ENCODE measurements at regions not wholly inside any gene's neighbourhood (a gene's known extent, or its start where the extent isn't known, plus 50 kb on each side); places are given as distances from the start of the nearest gene placed in this dataset.

GRCh38 chr3:162334537-162334936 is 837.9 kb downstream of the OTOL1 start:
- H3K9ac ChIP-seq (ENCODE audit: insufficient read depth, low read length, poor library complexity, severe bottlenecking): no peak overlapping the region
- H3K4me2 ChIP-seq (replicated peaks; ENCODE audit: extremely low read depth, low read length, poor library complexity, severe bottlenecking): no peak overlapping the region
- Mint-ChIP-seq H3K9me3 (peaks cover 3 to 18% (median 8%) of the 10 kb centered on the region in 7 donors), H3K4me3 (no peak overlapping the region), H3K4me1 (no peaks in the 10 kb centered on the region), H3K36me3 (no peaks in the 10 kb centered on the region), H3K27me3 (ENCODE audit: low read depth in 3 of 3) (no peaks in the 10 kb centered on the region), H3K27ac (no peak overlapping the region)
- H3K4me1 ChIP-seq (ENCODE audit: control insufficient read depth in 1 of 2, insufficient read depth in 2 of 2, low read length in 2 of 2): no peaks in the 10 kb centered on the region
- no peaks in the 10 kb centered on the region for H4K20me1 ChIP-seq (ENCODE audit: insufficient read depth, low read length)
- no peak for TF ChIP-seq CTCF (IDR thresholded peaks at IDR 0.05)
- H3K36me3 ChIP-seq (replicated peaks in 1 of 2; ENCODE audit: control insufficient read depth in 1 of 2, insufficient read depth in 2 of 2, low read length in 2 of 2): no peaks in the 10 kb centered on the region
- DNase-seq: no peak
- peaks cover 6 to 10% of the 10 kb centered on the region in 2 donors for H3K9me3 ChIP-seq (replicated peaks in 1 of 2; ENCODE audit: control insufficient read depth in 1 of 2, insufficient read depth in 1 of 2, low read length in 2 of 2)
- intact Hi-C loops (cut with micrococcal nuclease): no loop called here
- H3K4me3 ChIP-seq (replicated peaks in 1 of 3; ENCODE audit: low read depth in 2 of 3, low read length in 3 of 3): no peak overlapping the region
- no peak overlapping the region for H2AFZ ChIP-seq (ENCODE audit: insufficient read depth, low read depth, low read length, poor library complexity, severe bottlenecking)
- H3K79me2 ChIP-seq (ENCODE audit: insufficient read depth, low read length): no peaks in the 10 kb centered on the region
- H3K27me3 ChIP-seq (ENCODE audit: control insufficient read depth in 2 of 2, insufficient read depth in 2 of 2, low read length in 2 of 2): no peaks in the 10 kb centered on the region
- no peak overlapping the region for H3K27ac ChIP-seq (ENCODE audit: low read depth in 1 of 2, low read length in 2 of 2)
- 100% methylated on average over 2 of the region's 3 CpGs for WGBS (ENCODE audit: insufficient coverage)

- WGBS (ENCODE audit: insufficient coverage): no CpG with 5 or more reads among the region's 1 CpG
- Histone ChIP-seq H3K27me3 (ENCODE audit: control insufficient read depth in 2 of 2, insufficient read depth in 2 of 2, low read length in 2 of 2) (no peaks in the 10 kb centered on the region), H3K4me1 (ENCODE audit: control insufficient read depth in 1 of 2, insufficient read depth in 2 of 2, low read length in 2 of 2) (no peaks in the 10 kb centered on the region), H4K20me1 (ENCODE audit: insufficient read depth, low read length) (no peaks in the 10 kb centered on the region), H2AFZ (ENCODE audit: insufficient read depth, low read depth, low read length, poor library complexity, severe bottlenecking) (no peak overlapping the region), H3K9me3 (replicated peaks in 1 of 2; ENCODE audit: control insufficient read depth in 1 of 2, insufficient read depth in 1 of 2, low read length in 2 of 2) (peaks cover 6 to 10% of the 10 kb centered on the region in 2 donors), H3K36me3 (replicated peaks in 1 of 2; ENCODE audit: control insufficient read depth in 1 of 2, insufficient read depth in 2 of 2, low read length in 2 of 2) (no peaks in the 10 kb centered on the region), H3K27ac (ENCODE audit: low read depth in 1 of 2, low read length in 2 of 2) (no peak overlapping the region), H3K4me2 (replicated peaks; ENCODE audit: extremely low read depth, low read length, poor library complexity, severe bottlenecking) (no peak overlapping the region), H3K4me3 (replicated peaks in 1 of 3; ENCODE audit: low read depth in 2 of 3, low read length in 3 of 3) (no peak overlapping the region), H3K79me2 (ENCODE audit: insufficient read depth, low read length) (no peaks in the 10 kb centered on the region), H3K9ac (ENCODE audit: insufficient read depth, low read length, poor library complexity, severe bottlenecking) (no peak overlapping the region)
- DNase-seq: no peak
- H3K4me3 Mint-ChIP-seq: no peak overlapping the region
- no peaks in the 10 kb centered on the region for H3K27me3 Mint-ChIP-seq (ENCODE audit: low read depth in 3 of 3)
- H3K4me1 Mint-ChIP-seq: no peaks in the 10 kb centered on the region
- no peak for TF ChIP-seq CTCF (IDR thresholded peaks at IDR 0.05)
- H3K36me3 Mint-ChIP-seq: no peaks in the 10 kb centered on the region
- H3K9me3 Mint-ChIP-seq: peaks cover 3 to 15% (median 6%) of the 10 kb centered on the region in 7 donors
- no peak overlapping the region for H3K27ac Mint-ChIP-seq
- intact Hi-C loops (cut with micrococcal nuclease): no loop called here
These were observed 841.0 kb downstream of the OTOL1 start for GRCh38 chr3:162337630-162338029.

Data from CD14-positive monocyte (primary cell).